CD14-positive monocyte (primary cell): ENCODE measurements at regions not wholly inside any gene's neighbourhood (a gene's known extent, or its start where the extent isn't known, plus 50 kb on each side); places are given as distances from the start of the nearest gene placed in this dataset.

Source experiments
- DNase-seq, 3 donors: peaks; one replicate each; pipeline ENCODE4 v3.0.0-alpha.2; 2011 to 2022
- H2AFZ ChIP-seq: 2 replicates; pipeline ENCODE4 v1.6.0; 2012; ENCODE audit warnings: mild to moderate bottlenecking, low read depth, low read length, inconsistent platforms; ENCODE audit not compliant: insufficient read depth, poor library complexity, severe bottlenecking
- H3K27ac ChIP-seq, 2 donors: 1 replicate in 1 of 2; 2 replicates in 1 of 2; pipeline ENCODE4 v1.5.1; 2012 to 2013; ENCODE audit warnings: low read length in 2 of 2, control low read depth in 1 of 2, inconsistent platforms in 1 of 2, low read depth in 1 of 2, mild to moderate bottlenecking in 1 of 2
- H3K27me3 ChIP-seq, 2 donors: one replicate each; pipeline versions ENCODE4 v1.6.0 to v1.6.1; 2011 to 2013; ENCODE audit warnings: low read length in 2 of 2; ENCODE audit not compliant: control insufficient read depth in 2 of 2, insufficient read depth in 2 of 2
- H3K36me3 ChIP-seq, 2 donors: replicated peaks in 1 of 2; 1 replicate in 1 of 2; 2 replicates in 1 of 2; pipeline versions ENCODE4 v1.5.1 to v1.6.1; 2012 to 2013; ENCODE audit warnings: low read length in 2 of 2, control low read depth in 1 of 2, inconsistent platforms in 1 of 2, mild to moderate bottlenecking in 1 of 2; ENCODE audit not compliant: insufficient read depth in 2 of 2, control insufficient read depth in 1 of 2
- H3K4me1 ChIP-seq, 2 donors: 1 replicate in 1 of 2; 2 replicates in 1 of 2; pipeline versions ENCODE4 v1.5.1 to v1.6.1; 2012 to 2013; ENCODE audit warnings: low read length in 2 of 2, control low read depth in 1 of 2, inconsistent platforms in 1 of 2, mild to moderate bottlenecking in 1 of 2, moderate library complexity in 1 of 2; ENCODE audit not compliant: insufficient read depth in 2 of 2, control insufficient read depth in 1 of 2
- H3K4me2 ChIP-seq: replicated peaks from 2 replicates; pipeline ENCODE3; 2012; ENCODE audit warnings: low read length, moderate library complexity, mild to moderate bottlenecking; ENCODE audit not compliant: poor library complexity, severe bottlenecking; ENCODE audit errors: extremely low read depth
- H3K4me3 ChIP-seq, 3 experiments: fragments of 200-600 bp in 1 of 3; sonication (generic) in 1 of 3; replicated peaks in 1 of 3; 1 replicate in 2 of 3; 2 replicates in 1 of 3; pipeline ENCODE4 v1.5.1; 2011 to 2013; ENCODE audit warnings: low read length in 3 of 3, mild to moderate bottlenecking in 3 of 3, control low read depth in 2 of 3, low read depth in 2 of 3, inconsistent platforms in 1 of 3, moderate library complexity in 1 of 3
- H3K79me2 ChIP-seq: 2 replicates; pipeline ENCODE4 v1.6.0; 2012; ENCODE audit warnings: mild to moderate bottlenecking, control low read depth, inconsistent platforms, low read length, moderate library complexity; ENCODE audit not compliant: insufficient read depth
- H3K9ac ChIP-seq: 2 replicates; pipeline ENCODE4 v1.6.0; 2017; ENCODE audit warnings: low read length, mild to moderate bottlenecking; ENCODE audit not compliant: insufficient read depth, poor library complexity, severe bottlenecking
- H3K9me3 ChIP-seq, 2 donors: replicated peaks in 1 of 2; 1 replicate in 1 of 2; 2 replicates in 1 of 2; pipeline versions ENCODE4 v1.5.1 to v1.6.1; 2012 to 2013; ENCODE audit warnings: low read length in 2 of 2, control low read depth in 1 of 2; ENCODE audit not compliant: control insufficient read depth in 1 of 2, insufficient read depth in 1 of 2
- H4K20me1 ChIP-seq: 2 replicates; pipeline ENCODE4 v1.6.0; 2012; ENCODE audit warnings: mild to moderate bottlenecking, low read length, control low read depth, moderate library complexity; ENCODE audit not compliant: insufficient read depth
- H3K27ac Mint-ChIP-seq, 7 donors: one replicate each; pipeline ENCODE4 v1.8.0; 2020; ENCODE audit warnings: mild to moderate bottlenecking in 7 of 7, mixed read lengths in 7 of 7, moderate library complexity in 6 of 7, inconsistent platforms in 2 of 7
- H3K27me3 Mint-ChIP-seq, 3 donors: one replicate each; pipeline ENCODE4 v1.8.0; 2021 to 2022; ENCODE audit warnings: low read depth in 3 of 3, mild to moderate bottlenecking in 3 of 3, mixed read lengths in 3 of 3, moderate library complexity in 3 of 3, inconsistent platforms in 1 of 3
- H3K36me3 Mint-ChIP-seq, 2 donors: one replicate each; pipeline ENCODE4 v1.8.0; 2020; ENCODE audit warnings: mixed read lengths in 2 of 2, inconsistent platforms in 1 of 2, mild to moderate bottlenecking in 1 of 2
- H3K4me1 Mint-ChIP-seq: one replicate; pipeline ENCODE4 v1.8.0; 2020; ENCODE audit warnings: mild to moderate bottlenecking, mixed read lengths
- H3K4me3 Mint-ChIP-seq, 2 donors: one replicate each; pipeline ENCODE4 v1.8.0; 2020; ENCODE audit warnings: mild to moderate bottlenecking in 2 of 2, mixed read lengths in 2 of 2, moderate library complexity in 1 of 2
- H3K9me3 Mint-ChIP-seq, 7 donors: one replicate each; pipeline ENCODE4 v1.8.0; 2020 to 2022; ENCODE audit warnings: mixed read lengths in 7 of 7, mild to moderate bottlenecking in 6 of 7, moderate library complexity in 6 of 7, inconsistent platforms in 2 of 7
- WGBS: methylation state at CpG from one replicate; pipeline ENCODE4 v1.1.5; 2013; ENCODE audit warnings: missing lambda C conversion rate; ENCODE audit not compliant: insufficient coverage; 5-methylcytosine and 5-hydroxymethylcytosine counted together
- intact Hi-C, 2 donors: fragments of 100-400 bp; cut with micrococcal nuclease; formaldehyde crosslinking; loops; one replicate each; pipeline versions ENCODE4 v1.15.0 to v1.15.1; 2023
- TF ChIP-seq, protein P1 (sequence below): fragments of 200-600 bp; IDR thresholded peaks from one replicate; pipeline ENCODE4 v1.8.0; 2022; ENCODE audit warnings: antibody characterized with exemption, mild to moderate bottlenecking

DNA sequence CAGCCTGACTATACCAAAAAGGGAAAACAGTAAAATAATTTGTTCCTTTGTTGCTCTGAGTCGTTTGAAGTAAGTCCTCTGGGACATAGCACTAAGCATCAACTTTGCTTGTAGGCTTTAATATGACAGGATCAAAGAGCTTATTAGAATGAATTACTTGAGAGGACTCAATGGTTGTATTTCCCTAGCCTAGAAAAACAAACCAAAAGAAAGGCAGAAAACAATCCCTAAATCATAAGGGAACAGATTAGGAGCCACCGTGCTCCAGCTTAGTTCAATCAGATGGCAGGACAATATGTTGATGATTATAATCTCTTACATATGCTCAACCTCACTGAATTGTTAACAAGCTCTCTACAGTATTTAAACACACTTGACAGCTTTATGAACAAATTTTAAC is 988.4 kb downstream of the FLRT2 start:
- no peak overlapping the region for H3K27ac Mint-ChIP-seq
- intact Hi-C loops, result no loop called here

DNA sequence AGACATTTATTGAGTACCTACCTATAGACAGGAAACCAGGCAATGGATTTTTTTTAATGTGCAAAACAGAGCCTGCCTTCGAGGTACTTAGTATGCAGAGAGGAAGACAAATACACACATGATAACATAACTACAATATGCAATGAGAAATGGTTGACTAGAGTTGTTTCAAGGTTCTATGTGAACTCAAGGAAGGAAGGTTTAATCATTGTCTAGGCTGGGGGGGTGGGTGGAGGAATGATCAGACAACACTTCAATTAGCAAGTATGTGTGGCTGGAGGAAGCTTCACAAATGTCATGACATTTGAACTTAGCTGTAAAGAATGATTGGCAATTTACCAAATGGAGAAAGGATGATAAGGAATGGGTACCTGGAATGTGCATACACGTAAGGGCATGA is 985.3 kb downstream of the FLRT2 start:
- Histone ChIP-seq H3K27ac (no peak overlapping the region), H3K79me2 (no peaks in the 10 kb centered on the region), H3K9ac (no peak overlapping the region), H3K4me1 (no peaks in the 10 kb centered on the region), H3K27me3 (no peaks in the 10 kb centered on the region), H2AFZ (no peak overlapping the region), H3K36me3 (no peaks in the 10 kb centered on the region), H3K4me2 (no peak overlapping the region), H3K9me3 (no peaks in the 10 kb centered on the region), H3K4me3 (no peak overlapping the region), H4K20me1 (no peaks in the 10 kb centered on the region)
- no peaks in the 10 kb centered on the region for H3K27me3 Mint-ChIP-seq
- no peaks in the 10 kb centered on the region for H3K4me1 Mint-ChIP-seq
- intact Hi-C loops, result no loop called here
- no peak overlapping the region for H3K4me3 Mint-ChIP-seq
- no peak overlapping the region for H3K27ac Mint-ChIP-seq
- TF ChIP-seq, protein P1, sequence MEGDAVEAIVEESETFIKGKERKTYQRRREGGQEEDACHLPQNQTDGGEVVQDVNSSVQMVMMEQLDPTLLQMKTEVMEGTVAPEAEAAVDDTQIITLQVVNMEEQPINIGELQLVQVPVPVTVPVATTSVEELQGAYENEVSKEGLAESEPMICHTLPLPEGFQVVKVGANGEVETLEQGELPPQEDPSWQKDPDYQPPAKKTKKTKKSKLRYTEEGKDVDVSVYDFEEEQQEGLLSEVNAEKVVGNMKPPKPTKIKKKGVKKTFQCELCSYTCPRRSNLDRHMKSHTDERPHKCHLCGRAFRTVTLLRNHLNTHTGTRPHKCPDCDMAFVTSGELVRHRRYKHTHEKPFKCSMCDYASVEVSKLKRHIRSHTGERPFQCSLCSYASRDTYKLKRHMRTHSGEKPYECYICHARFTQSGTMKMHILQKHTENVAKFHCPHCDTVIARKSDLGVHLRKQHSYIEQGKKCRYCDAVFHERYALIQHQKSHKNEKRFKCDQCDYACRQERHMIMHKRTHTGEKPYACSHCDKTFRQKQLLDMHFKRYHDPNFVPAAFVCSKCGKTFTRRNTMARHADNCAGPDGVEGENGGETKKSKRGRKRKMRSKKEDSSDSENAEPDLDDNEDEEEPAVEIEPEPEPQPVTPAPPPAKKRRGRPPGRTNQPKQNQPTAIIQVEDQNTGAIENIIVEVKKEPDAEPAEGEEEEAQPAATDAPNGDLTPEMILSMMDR, result no peak
- no CpG with 5 or more reads among the region's 2 CpGs for WGBS
- H3K36me3 Mint-ChIP-seq, result no peaks in the 10 kb centered on the region
- no peak for DNase-seq
- H3K9me3 Mint-ChIP-seq, result peaks cover 0 to 5% (median 1%) of the 10 kb centered on the region in 7 donors

More for the DNA sequence above, 988.4 kb downstream of the FLRT2 start:
- H3K9me3 Mint-ChIP-seq, result peaks cover 0 to 5% (median 1%) of the 10 kb centered on the region in 7 donors
- no peak for DNase-seq
- no peaks in the 10 kb centered on the region for H3K36me3 Mint-ChIP-seq
- Histone ChIP-seq H3K9ac (no peak overlapping the region), H3K4me3 (no peak overlapping the region), H3K9me3 (no peaks in the 10 kb centered on the region), H3K27ac (no peak overlapping the region), H3K79me2 (no peaks in the 10 kb centered on the region), H2AFZ (no peak overlapping the region), H3K27me3 (no peaks in the 10 kb centered on the region), H3K36me3 (no peaks in the 10 kb centered on the region), H3K4me1 (no peaks in the 10 kb centered on the region), H3K4me2 (no peak overlapping the region), H4K20me1 (no peaks in the 10 kb centered on the region)
- H3K4me3 Mint-ChIP-seq, result no peak overlapping the region
- no peaks in the 10 kb centered on the region for H3K4me1 Mint-ChIP-seq
- no CpG with 5 or more reads among the region's 2 CpGs for WGBS
- TF ChIP-seq, protein P1, result no peak
- H3K27me3 Mint-ChIP-seq, result no peaks in the 10 kb centered on the region
